Cerebellar nuclear complex (tissue), 1 donor: ENCODE measurements at regions not wholly inside any gene's neighbourhood (a gene's known extent, or its start where the extent isn't known, plus 50 kb on each side); places are given as distances from the start of the nearest gene placed in this dataset.

Experiments used
- DNase-seq, 2 experiments: peaks; one replicate each; lab custom pipeline; 2025; lab: John Stamatoyannopoulos, UW

DNA sequence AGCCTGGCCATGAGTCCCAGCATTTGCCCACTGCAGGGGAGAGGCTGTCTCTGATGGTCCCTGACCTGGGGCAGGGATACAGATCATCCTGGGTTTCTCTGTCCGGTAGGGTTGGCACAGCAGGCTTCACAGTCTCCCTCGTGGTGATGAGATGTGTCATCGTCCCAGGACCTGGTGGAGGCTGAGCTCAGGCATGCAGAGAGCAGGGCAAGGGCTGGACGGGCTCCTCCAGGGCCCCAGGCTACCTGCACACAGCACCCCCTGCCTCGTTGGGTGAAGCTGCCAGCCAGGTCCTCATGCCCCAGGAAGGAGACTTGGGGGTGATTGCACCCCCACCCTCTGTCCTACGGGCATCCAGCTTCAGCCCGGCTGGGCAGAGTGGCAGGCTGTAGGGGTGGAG, 155.8 kb upstream of the GSE1 start:
- DNase-seq, result no peak

DNA sequence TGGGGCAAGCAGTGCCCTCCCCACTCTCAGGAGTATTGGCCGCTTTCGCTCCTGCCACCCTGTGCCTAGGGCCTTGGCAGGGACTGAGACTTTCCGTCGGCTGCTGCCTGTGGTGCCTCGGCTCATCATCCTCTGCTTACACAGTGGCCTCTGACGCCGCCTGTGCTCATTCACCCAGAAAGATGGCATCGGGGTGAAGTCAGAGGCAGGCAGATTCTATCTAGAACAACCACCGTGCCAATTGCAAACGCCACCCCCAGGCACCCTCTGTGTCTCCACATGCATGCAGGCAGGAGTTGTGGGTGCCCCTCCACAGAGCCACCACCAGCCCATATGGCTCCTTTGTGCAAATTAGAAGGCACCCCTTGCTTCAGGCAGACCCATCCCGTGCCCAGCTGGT, 154.2 kb upstream of the GSE1 start:
- no peak for DNase-seq

DNA sequence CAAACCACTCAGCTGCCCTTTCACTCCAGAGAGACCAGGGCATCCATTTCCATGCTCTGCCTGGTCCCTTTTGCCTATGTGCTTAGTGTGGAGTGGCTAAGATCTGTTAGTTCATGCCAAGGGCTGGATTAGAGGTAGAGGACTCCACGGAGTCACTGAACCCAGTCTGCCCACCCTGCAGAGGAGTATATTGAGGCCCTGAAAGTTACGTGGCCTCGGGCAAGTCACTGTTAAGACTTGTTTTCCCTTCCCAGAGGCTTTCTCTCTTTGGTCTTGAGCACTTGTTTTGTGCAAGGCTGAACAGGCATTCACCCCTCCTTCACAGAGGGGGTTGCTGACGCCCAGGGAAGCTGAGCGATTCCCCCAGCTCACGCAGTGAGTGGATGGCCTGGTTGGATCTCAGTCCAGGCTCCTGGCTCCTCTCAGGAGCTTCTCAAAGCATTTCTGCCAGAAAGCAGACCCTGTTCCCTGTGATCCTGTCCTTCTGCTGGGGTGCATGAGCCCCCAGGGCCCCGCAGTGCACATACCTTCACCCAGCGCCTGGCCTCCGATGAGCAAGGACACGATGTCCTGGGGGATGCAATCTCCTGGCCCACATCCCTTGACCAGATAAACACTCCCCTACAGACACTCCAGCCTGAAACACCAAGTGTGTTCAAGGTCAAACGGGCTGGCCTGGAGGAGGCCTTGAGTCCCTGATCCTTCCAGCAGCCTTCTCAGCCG, 153.4 kb upstream of the GSE1 start:
- no peak for DNase-seq

DNA sequence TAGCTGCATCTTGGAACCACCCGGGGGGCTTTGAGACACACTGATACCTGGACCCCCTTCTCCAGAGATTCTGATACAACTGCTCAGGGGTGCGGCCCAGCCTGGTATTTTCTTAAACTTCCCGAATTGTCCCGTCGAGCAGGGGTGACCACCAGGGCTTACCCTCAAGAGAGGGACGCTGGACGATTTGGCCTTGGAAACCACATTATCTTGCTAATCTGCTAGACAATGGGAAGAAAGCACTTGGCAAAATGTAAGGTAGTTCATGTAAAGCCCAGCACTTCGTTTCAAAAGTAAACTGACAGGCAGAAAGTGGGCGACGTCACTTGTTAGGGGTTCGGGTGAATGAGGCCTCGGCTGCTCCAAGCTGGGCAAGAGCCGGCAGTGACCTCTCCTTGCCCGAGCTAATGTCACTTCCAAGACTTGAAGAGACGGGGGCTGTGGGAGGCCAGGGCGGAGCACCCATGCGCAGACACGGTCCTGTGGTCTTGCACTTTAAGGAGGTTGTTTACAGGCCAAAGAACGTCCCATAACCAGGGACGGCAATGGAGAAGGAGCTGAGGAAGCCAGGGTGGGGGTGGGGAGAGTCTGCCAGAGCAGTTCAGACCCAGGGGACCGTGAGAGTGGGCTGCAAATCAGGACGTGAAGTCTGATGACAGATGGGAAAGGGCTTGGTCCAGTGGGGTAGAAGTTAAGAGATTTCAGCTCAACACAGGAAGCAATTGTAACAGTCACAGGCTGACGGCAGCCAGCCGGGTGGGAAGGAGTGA, 152.7 kb upstream of the GSE1 start:
- no peak for DNase-seq

DNA sequence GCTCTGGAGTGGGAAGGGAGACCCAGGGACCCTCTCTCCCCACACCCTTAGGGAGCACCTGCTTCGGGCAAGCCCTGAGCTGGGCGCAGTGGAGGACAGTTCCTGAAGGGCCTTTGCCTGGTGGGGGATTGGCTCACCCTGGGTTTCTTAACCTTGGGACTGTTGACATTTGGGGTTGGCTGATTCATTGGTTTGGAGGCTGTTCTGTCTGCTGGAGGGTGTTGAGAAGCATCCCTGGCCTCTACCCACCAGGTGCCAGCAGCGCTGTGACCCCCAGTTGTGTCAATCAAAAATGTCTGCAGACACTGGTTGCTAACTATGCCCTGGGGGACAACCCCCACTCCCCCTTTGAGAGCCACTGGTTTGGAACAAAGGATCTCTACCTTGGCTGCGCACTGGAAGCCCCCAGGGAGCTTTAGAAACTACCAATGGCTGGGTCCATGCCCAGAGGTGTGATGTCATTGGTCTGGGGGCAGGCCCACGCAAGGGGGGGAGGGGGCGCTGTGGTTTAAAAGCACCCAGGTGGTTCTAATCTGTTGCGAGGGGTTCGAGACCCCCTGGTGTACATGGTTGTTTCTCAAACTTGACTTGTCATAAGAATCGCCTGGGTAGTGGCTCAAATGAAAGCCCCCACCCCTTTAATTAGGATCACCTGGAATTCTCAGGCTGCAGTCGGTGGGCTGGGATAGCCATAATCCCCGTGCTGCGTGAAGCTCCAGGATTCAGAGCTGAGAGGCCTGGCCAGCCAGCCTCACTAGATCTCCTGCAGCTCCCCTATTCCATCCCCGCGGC, 151.9 kb upstream of the GSE1 start:
- DNase-seq, result no peak

DNA sequence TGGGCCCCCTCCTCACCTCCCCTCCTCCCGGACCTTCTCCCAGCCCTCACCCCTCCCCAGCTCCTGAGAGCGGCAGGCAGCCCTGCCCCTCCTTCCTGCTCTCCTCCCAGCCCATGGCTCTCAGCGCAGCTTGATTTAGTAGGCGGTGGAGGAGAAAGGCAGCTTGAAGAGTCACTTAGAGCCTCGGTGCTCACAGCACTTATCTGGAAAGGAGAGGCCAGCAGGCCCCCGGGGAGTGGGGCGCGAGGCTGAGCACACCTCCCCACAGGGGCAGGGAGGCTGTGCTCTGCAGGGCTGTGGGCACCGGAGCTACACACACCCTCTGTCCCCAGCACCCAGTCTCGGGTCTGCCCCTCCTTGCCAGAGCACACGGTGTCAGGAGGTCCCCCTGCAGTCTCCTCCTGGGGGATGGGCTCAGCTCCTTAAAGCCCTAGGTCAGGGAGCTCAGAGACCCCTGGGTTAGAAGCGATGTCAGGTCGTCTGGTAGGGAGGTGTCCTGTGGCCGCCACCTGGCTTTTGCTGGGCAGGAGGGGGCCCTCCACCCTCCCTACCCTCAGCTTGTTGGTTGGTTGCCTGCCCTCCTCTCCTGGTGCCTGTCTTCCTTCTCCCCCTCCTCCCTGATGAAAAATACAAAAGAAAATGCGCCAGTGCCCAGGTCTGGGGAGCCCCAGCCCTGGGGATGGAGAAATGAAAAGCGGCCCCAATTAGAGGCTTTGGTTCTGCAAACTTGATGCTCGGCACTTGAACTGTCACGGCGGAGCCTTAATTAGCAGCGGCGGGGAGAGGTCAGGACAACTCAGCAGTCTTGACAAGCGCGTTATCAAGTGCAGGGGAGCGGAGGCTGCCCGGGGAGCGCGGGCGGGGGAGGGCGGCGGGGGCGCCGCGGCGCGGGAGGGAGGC, 151.1 kb upstream of the GSE1 start:
- no peak for DNase-seq

DNA sequence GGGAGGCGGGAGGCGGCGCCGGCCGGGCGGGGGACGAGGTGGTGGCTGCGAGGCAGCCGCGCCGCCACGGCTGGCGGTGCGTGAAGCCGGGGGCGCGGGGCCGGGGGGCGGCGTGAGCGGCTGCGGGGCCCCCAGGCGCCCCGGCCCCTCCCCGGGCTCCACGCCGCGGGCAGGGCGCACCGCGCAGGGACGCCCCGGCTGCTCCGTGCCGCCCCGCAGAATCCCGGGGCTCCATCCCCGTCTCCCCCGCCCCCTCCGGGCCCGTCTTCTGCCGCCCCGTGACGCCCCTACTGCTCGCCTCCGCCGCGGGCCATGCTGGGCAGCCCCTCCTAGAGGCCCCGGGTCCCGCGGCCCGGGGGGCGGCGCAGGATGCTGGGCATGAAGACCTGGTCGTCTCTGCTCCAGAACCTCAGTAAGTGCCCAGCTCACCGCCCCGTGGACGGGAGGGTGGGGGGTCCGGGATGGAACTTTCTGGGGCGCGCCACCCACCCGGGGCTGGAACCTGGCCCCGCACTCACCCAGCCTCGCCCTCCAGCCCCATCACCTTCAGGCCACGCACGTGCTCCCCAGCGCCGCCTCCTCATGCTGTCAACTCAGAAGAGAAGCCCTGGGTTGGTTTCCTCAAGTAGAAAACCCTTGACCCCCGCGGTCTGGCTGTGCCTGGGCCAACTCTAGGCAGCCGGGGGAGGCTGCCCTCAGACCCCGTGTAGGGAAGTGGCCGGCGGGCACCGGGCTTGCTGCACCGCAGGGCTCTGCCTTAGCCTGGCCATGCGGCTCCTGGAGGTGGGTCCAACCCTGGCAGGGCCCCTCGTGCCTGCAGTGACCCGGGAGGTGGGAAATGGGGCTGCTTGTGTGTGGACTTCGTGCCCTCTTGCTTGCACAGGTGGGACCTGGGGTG, 150.2 kb upstream of the GSE1 start:
- DNase-seq, result no peak

DNA sequence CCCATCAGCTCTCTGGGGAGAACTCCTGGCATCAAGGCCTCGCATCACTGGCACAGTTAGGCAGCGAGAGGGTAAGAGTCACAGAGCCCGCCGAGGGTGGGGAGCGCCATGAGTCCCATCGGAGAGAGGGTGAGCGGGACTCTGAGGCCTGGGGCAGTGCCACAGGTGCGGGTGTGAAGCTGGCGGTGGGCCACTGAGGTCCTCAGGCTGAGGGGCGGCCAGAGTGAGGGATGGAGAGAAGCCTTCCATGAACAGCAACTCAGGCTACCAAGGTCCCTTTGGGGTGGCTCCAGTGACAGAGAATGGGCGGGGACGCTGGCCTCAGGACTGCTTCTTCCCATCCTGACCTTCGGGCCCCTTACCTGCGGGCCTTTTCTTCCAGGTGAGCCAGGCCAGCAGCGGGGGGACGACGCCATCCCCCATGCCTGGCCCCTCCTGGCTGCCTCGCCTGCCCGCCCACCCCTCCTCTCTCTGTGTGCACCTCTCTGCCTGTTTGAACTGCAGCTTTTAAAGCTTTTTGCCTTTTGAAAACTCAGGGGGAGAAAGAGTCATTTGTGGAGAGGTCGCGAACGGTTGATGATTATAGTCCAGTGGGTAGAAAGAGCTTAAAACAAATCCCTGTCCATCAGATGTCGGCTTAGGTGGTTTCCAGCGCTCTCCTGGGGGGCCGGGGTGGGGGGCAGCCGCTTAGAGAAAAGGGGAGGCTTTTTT, 149.3 kb upstream of the GSE1 start:
- no peak for DNase-seq

DNA sequence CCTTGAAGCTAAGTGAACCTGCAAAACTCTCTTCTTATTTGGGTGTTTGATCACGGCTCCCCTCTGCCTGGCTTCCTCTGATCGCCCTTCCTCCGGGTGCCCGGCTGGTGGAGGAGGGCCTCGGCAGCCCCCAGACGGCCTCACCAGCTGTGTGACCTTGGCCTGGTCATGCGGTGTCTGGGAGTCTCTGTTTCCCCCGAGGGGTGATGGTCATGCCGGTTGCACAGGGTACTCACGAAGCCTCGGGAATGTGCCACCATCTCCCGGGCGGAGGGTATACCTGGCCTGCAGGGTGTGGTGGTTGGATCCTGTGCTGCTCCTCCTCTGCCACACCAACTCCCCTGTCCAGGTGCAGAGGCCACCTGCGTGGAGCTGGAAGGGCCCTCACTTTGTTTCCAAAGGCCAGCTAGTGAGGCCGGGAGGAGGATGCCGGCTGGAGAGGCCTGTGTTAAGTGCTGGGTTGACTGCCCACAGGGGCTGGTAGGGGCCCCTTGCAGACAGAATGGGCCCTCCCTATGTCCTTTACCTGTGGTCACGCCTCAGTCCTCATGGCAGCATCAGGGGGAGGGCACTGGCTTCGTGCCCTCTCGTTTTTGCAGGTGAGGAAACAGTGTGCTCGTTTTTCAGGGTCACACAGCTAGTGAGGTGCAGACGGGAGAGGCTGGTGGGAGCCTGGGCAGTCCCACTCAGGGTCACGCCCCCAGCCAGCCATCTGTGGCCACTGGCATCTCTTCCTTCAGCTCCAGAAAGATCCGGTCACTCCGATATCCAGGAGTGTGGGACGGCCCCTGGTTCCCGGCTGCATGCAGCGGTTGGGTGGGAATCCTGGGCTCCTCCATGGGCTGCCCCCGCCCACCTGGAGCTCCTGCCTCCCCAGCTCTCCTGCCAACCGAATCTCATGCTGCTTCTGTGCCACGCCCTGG, 148.5 kb upstream of the GSE1 start:
- DNase-seq, result no peak

DNA sequence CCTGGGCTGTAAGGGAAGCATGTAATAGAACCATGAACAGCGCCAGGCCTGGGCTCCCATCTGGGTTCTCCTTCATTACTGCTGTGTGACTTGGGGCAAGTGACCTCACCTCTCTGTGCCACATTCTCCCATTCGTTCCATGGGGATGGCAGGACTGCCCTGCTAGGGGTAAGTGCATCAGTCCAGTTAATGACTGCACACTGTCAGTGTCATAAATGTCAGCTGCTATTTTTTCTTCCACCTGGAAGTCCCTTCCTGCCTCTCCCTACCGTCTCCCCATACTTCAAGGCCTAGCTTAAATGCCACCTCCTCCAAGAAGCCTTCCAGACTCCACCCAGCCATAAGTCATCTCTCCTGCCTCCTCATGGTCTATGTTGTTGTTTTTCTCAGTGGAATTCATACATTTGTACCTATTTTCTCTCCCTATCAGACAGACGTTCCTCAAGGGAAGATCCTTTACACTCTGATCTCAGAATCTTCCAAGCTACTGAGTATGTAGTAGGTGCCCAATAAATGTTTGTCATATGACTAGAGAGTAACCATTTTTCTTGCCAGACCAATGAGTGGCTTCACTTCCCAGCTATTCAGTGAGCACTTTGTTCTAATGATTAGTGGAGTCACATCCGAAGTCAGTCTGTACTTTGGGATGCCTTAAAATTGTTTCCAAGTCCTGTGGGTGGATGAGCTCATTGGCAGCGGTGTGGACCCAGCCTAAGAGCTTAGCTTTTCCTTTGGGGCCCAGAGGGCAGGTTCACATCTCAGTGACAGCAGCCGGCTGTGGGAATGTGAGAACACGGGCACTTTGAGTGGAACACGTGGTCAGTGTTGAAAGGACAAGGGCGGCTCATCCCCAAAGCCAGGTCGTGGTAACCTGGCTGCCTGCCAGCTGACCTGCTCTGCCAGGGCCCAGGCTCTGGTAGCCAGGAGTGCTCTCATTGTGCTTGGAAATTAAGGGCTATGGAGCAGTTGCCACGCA, 147.5 kb upstream of the GSE1 start:
- DNase-seq, result no peak

DNA sequence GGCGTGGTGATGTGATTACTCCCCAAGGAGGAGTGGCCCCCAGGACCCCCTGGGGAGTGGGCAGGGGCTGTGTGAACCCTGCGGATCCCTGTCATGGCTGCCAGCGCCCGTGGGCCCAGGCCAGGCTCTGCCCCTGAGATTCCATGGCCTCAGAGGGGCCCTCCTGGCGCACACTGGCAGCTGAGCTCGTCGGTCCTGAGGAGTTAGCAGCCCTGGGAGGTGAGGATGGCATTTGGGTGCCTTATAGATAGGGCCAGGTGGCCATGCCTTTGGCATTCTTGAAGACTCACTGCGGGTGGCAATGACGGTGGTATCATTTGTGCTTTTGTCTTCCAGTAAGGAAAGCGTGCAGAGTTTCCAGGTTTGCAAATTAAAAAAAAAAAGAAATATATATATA, 146.8 kb upstream of the GSE1 start:
- no peak for DNase-seq

DNA sequence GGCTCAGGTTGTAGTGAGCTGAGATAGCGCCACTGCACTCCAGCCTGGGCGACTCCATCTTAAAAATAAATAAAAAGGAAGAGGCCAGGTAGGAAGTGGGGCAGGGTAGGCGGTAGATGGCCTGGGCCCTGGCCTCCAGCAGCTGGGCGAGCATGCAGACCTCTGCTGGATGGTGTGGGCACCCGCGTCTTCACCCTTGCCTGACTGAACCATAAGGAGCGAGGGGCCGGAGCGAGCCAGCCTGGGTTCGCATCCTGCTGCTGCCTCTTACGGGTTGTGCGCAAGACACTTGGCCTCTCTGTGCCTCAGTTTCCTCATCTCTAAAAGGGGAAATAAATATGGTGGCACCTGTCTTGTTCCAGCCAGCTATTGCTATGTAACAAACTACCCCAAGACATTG, 146.1 kb upstream of the GSE1 start:
- DNase-seq, result no peak

DNA sequence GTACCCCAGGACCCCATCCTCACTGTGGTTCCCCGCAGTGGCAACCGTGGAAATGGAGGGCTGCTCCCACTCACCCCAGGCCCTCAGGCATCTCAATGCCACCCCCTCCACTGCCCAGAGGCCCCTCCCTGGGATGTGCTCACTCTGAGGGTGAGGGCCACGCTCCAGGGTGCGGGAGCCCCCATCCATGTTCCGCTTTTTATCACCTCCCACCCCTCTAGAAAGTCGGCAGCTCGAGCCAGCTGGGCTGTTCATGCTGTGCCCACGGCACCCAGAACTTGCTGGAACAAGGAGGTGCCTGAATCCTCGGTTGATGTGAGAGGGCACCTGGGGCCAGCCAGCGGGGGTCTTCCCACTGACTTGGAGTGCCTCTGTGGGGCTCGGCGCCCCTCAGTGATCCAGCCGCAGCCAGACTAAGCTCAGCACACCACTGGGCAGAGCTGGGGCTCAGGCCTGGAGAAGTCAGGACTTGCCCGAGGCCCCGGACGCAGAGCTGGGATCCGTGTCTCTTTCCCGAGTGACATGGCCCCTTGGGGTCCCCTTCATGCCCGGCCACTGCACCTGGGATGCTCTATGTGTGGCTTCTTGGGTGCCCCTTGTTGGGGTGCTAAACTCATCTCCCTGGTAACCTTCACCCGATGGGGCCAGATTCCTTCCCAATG, 143.1 kb upstream of the GSE1 start:
- no peak for DNase-seq

DNA sequence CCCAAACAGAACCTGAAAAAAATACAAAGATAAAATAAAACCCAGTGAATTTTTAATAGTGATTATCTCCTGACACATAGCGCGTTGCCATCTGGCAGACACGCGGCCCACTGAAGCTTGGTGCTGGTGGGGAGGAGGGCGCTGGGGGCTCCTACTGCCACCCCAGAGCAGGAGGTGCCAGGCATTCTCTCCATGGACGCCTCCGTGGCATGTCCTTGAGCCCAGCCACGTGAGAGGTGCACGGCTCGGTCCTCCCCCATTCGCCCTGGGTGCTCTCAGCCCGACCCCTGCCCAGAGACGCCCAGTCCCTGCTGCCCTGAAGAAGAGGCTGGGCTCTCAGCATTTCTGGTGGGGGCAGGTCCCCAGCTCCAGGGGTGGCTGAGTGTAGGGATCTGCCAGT, 142.2 kb upstream of the GSE1 start:
- no peak for DNase-seq

DNA sequence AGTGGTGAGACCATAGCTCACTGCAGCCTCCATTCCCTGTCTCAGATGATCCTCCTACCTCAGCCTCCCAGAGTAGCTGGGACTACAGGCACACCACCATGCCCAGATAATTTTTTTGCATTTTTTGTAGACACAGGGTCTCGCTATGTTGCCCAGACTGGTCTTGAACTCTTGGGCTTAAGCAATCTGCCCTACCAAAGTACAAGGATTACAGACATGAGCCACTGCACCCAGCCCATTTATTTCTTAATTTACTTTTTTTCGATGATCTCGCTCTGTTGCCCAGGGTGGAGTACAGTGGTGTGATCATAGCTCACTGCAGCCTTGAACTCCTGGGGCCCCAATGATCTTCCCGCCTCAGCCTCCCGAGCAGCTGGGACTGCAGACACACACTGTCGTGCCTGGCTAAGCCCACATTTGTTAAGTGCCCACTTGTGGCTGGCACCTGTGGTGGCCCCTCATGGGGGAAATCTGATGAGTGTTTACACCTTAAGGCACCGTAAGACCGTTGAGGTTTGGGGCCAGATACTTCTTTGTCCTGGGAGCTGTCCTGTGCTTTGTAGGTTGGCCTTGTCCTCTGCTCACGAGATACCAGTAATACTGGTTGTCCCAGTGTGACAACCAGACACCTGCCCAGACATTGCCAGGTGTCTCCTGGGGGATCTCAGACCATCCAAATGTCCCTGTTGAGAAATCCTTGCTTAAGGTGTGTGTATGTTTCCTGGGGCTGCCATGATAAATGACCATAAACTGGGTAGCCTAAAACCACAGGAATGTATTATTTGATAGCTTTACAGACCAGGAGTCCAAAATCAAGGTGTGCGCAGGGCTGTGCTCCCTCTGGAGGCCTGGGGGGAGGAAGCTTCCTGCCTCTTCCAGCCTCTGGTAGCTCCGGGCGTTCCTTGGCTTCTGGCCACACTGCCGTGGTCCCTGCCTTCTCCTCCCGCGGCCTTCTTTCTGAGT, 141.4 kb upstream of the GSE1 start:
- no peak for DNase-seq

DNA sequence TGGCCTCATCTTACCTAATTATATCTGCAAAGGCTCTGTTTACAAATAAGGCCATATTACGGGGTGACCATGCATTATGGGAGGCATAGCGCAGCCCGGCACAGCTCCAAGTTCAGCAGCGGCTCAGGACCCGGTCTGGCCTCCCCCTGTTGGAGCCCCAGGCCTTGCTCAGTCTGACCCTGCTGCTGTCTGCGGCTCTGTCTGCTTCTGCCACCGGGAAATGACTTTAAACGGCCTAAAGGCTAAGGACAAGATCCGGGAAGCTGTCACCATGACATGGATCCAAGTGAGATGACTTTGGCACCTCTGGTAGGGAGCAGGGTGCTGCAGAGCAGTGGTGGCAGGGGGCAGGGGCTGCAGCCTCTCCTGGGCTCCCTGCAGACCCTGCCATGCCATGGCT, 140.6 kb upstream of the GSE1 start:
- DNase-seq, result no peak
